ENCODE measurements at regions not wholly inside any gene's neighbourhood (a gene's known extent, or its start where the extent isn't known, plus 50 kb on each side); places are given as distances from the start of the nearest gene placed in this dataset.
A peak's percentile ranks its signal among the peaks of the same experiment; 100 is the strongest.

- POLR2A ChIA-PET = no interaction called here
- H3K4me3 ChIP-seq (ENCODE audit: low read depth, low read length) = no peak overlapping the region
- TF ChIP-seq CTCF (IDR thresholded peaks at IDR 0.05; ENCODE audit: insufficient read depth, low read length, missing control alignments) = no peak
- CTCF ChIA-PET = interaction anchor here (1.1 kb wide), 1 partner anchor 428 kb away, joined by 3 read pairs; no protein-coding TSS in a partner anchor
- no peak for DNase-seq (ENCODE audit: low read depth, low spot score)
These were observed 429.1 kb downstream of the SPRY1 start for GRCh38 chr4:123825596-123826291.

GRCh38 chr4:123826896-123827295 is 430.3 kb downstream of the SPRY1 start:
- no peak overlapping the region for H3K4me3 ChIP-seq (ENCODE audit: low read depth, low read length)
- CTCF ChIA-PET = no interaction called here
- DNase-seq (ENCODE audit: low read depth, low spot score) = no peak
- TF ChIP-seq CTCF (IDR thresholded peaks at IDR 0.05; ENCODE audit: insufficient read depth, low read length, missing control alignments) = no peak
- POLR2A ChIA-PET = no interaction called here

GRCh38 chr4:123827511-123827910 is 430.9 kb downstream of the SPRY1 start:
- POLR2A ChIA-PET = no interaction called here
- DNase-seq (ENCODE audit: low read depth, low spot score) = no peak
- CTCF ChIA-PET = no interaction called here
- TF ChIP-seq CTCF (IDR thresholded peaks at IDR 0.05; ENCODE audit: insufficient read depth, low read length, missing control alignments) = no peak
- H3K4me3 ChIP-seq (ENCODE audit: low read depth, low read length) = no peak overlapping the region

GRCh38 chr4:123830930-123831329 is 434.3 kb downstream of the SPRY1 start:
- no peak for TF ChIP-seq CTCF (IDR thresholded peaks at IDR 0.05; ENCODE audit: insufficient read depth, low read length, missing control alignments)
- no peak overlapping the region for H3K4me3 ChIP-seq (ENCODE audit: low read depth, low read length)
- ChIA-PET CTCF (interaction anchor here (1.1 to 1.4 kb wide), 2 partner anchors 9 to 15 kb away, joined by 3 to 4 read pairs; no protein-coding TSS in a partner anchor), POLR2A (no interaction called here)
- DNase-seq (ENCODE audit: low read depth, low spot score) = no peak

GRCh38 chr4:123832173-123833026 is 435.8 kb downstream of the SPRY1 start:
- ChIA-PET POLR2A (interaction anchor here (1.0 kb wide), 1 partner anchor 414 kb away, joined by 4 read pairs; no protein-coding TSS in a partner anchor), CTCF (interaction anchor here (1.2 kb wide), 1 partner anchor 60 kb away, joined by 4 read pairs; no protein-coding TSS in a partner anchor)
- no peak for TF ChIP-seq CTCF (IDR thresholded peaks at IDR 0.05; ENCODE audit: insufficient read depth, low read length, missing control alignments)
- peak; percentile 99 for DNase-seq (ENCODE audit: low read depth, low spot score)
- H3K4me3 ChIP-seq (ENCODE audit: low read depth, low read length) = 0 out of 2 replicates have a peak overlapping the region, but pooled peaks have one; percentile 19

- no peak overlapping the region for H3K4me3 ChIP-seq (ENCODE audit: low read depth, low read length)
These were observed 436.6 kb downstream of the SPRY1 start for GRCh38 chr4:123833171-123833643.

More at GRCh38 chr4:123833171-123833643, 436.6 kb downstream of the SPRY1 start:
- CTCF ChIA-PET = interaction anchor here (1.2 kb wide), 1 partner anchor 61 kb away, joined by 4 read pairs; no protein-coding TSS in a partner anchor
- TF ChIP-seq CTCF (IDR thresholded peaks at IDR 0.05; ENCODE audit: insufficient read depth, low read length, missing control alignments) = no peak
- peak; percentile 69 for DNase-seq (ENCODE audit: low read depth, low spot score)
- POLR2A ChIA-PET = no interaction called here
